T-cell (primary cell): ENCODE measurements at regions not wholly inside any gene's neighbourhood (a gene's known extent, or its start where the extent isn't known, plus 50 kb on each side); places are given as distances from the start of the nearest gene placed in this dataset.
"Not testable (repeated sequence)": the region's sequence is repeated elsewhere in the genome, so short reads cannot be mapped to it uniquely, and the experiment has no call there.

ENCODE experiments used
- ATAC-seq, 4 experiments: fragments of 200-7000 bp in 3 of 4; fragments of 150-1000 bp in 1 of 4; cut with Tn5 transposase; replicated peaks in 1 of 4; 1 replicate in 3 of 4; 2 replicates in 1 of 4; pipeline ENCODE4 v1.10.0; 2021; ENCODE audit warnings: moderate library complexity in 3 of 4, mild to moderate bottlenecking in 2 of 4, moderate number of reproducible peaks in 1 of 4
- CTCF ChIA-PET, 2 donors: fragments of 300-600 bp; sonication (Branson Sonifier 250); formaldehyde crosslinking; loops; one replicate each; lab custom pipeline; 2022; ENCODE audit warnings: antibody characterized with exemption in 2 of 2; lab: Charles Lee
- POLR2A ChIA-PET, 2 donors: fragments of 300-600 bp; sonication (Branson Sonifier 250); formaldehyde crosslinking; loops; one replicate each; lab custom pipeline; 2022; ENCODE audit warnings: antibody characterized with exemption in 2 of 2; lab: Charles Lee
- DNase-seq, 35 experiments: peaks; one replicate each; pipeline versions ENCODE4 v3.0.0 to v3.0.0-alpha.2; 2013 to 2023
- H3K27ac ChIP-seq: one replicate; pipeline ENCODE4 v1.5.1; 2013; ENCODE audit warnings: low read length
- H3K27me3 ChIP-seq, 2 experiments: replicated peaks in 1 of 2; 1 replicate in 1 of 2; 2 replicates in 1 of 2; pipeline versions ENCODE4 v1.6.1 to v1.7.0; 2013; ENCODE audit warnings: low read length in 1 of 2, mixed read lengths in 1 of 2; ENCODE audit not compliant: control insufficient read depth in 2 of 2, insufficient read depth in 2 of 2; ENCODE audit errors: extremely low read depth in 1 of 2
- H3K36me3 ChIP-seq, 2 donors: 1 replicate in 1 of 2; 2 replicates in 1 of 2; pipeline versions ENCODE4 v1.6.1 to v1.7.0; 2013; ENCODE audit warnings: low read length in 1 of 2; ENCODE audit not compliant: control insufficient read depth in 2 of 2, insufficient read depth in 1 of 2; ENCODE audit errors: extremely low read depth in 1 of 2
- H3K4me1 ChIP-seq, 2 experiments: 1 replicate in 1 of 2; 2 replicates in 1 of 2; pipeline versions ENCODE4 v1.6.1 to v1.7.0; 2013; ENCODE audit warnings: low read length in 2 of 2, mixed read lengths in 1 of 2; ENCODE audit not compliant: insufficient read depth in 2 of 2, control insufficient read depth in 1 of 2; ENCODE audit errors: extremely low read depth in 1 of 2
- H3K4me3 ChIP-seq, 2 donors: 1 replicate in 1 of 2; 2 replicates in 1 of 2; pipeline versions ENCODE4 v1.5.1 to v1.7.0; 2013; ENCODE audit warnings: mild to moderate bottlenecking in 2 of 2, low read length in 1 of 2, moderate library complexity in 1 of 2; ENCODE audit not compliant: control insufficient read depth in 1 of 2; ENCODE audit errors: extremely low read depth in 1 of 2
- H3K9me3 ChIP-seq: 2 replicates; pipeline ENCODE4 v1.7.0; 2013
- H3K27ac Mint-ChIP-seq, 2 donors: one replicate each; pipeline ENCODE4 v1.8.0; 2020 to 2021; ENCODE audit warnings: mild to moderate bottlenecking in 2 of 2, mixed read lengths in 2 of 2
- H3K27me3 Mint-ChIP-seq, 2 donors: one replicate each; pipeline ENCODE4 v1.8.0; 2021 to 2022; ENCODE audit warnings: mixed read lengths in 2 of 2
- H3K36me3 Mint-ChIP-seq: one replicate; pipeline ENCODE4 v1.8.0; 2021; ENCODE audit warnings: mixed read lengths
- H3K4me1 Mint-ChIP-seq, 3 donors: one replicate each; pipeline ENCODE4 v1.8.0; 2020 to 2022; ENCODE audit warnings: mixed read lengths in 3 of 3, mild to moderate bottlenecking in 1 of 3
- H3K4me3 Mint-ChIP-seq, 3 donors: one replicate each; pipeline ENCODE4 v1.8.0; 2020 to 2022; ENCODE audit warnings: mild to moderate bottlenecking in 3 of 3, mixed read lengths in 3 of 3, moderate library complexity in 3 of 3
- H3K9me3 Mint-ChIP-seq, 3 donors: one replicate each; pipeline ENCODE4 v1.8.0; 2020 to 2022; ENCODE audit warnings: mixed read lengths in 3 of 3
- WGBS: methylation state at CpG from one replicate; pipeline ENCODE4 v1.1.5; 2013; ENCODE audit warnings: missing lambda C conversion rate; ENCODE audit not compliant: insufficient coverage; 5-methylcytosine and 5-hydroxymethylcytosine counted together

DNA sequence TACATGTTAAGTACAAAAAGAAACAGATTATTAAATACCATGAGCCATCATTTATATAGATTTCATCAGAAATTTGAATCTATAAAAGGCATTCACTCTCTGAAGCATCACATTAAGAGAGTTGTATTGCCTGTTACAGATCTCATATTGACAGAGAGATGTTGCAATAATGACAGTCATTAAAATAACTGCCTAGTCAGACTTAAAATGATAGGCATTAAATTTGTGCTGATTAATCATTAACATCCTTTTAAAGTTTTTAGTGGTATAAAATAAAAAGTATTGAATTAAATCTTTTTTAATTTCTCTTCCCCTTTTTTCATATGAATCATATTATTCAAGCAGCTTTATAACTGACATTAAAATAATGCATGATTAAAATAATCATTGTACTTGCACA lies 404.9 kb upstream of the FAM174A start:
- ChIA-PET POLR2A (no interaction called here), CTCF (no interaction called here)
- Histone ChIP-seq H3K4me1 (no peaks in the 10 kb centered on the region), H3K27me3 (no peaks in the 10 kb centered on the region), H3K9me3 (no peaks in the 10 kb centered on the region), H3K36me3 (no peaks in the 10 kb centered on the region), H3K27ac (no peak overlapping the region), H3K4me3 (no peak overlapping the region)
- DNase-seq, result no peak
- Mint-ChIP-seq H3K27ac (no peak overlapping the region), H3K4me1 (no peaks in the 10 kb centered on the region), H3K4me3 (no peak overlapping the region), H3K36me3 (no peaks in the 10 kb centered on the region), H3K27me3 (no peaks in the 10 kb centered on the region), H3K9me3 (no peaks in the 10 kb centered on the region)
- no peak for ATAC-seq

DNA sequence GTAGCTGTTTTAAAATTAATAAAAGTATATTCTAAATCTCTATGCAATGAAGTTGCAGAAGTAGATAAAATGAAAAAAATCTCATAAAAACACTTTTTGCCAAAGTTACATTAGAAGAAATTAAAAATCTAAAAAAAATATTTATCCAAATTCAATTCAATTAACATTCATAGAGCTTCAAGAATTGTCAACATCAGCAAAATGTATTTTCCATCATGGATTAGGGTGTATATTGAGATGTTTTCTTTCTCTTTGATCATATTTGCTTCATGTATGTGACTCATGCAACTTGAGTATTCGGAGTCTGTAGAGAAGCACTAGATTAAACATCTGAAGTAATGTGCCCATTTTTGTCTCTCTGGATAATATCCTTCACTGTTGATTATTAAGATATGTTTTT lies 415.3 kb upstream of the FAM174A start:
- WGBS, result no CpG with 5 or more reads among the region's 1 CpG
- no peaks in the 10 kb centered on the region for H3K4me1 ChIP-seq
- CTCF ChIA-PET, result no interaction called here

DNA sequence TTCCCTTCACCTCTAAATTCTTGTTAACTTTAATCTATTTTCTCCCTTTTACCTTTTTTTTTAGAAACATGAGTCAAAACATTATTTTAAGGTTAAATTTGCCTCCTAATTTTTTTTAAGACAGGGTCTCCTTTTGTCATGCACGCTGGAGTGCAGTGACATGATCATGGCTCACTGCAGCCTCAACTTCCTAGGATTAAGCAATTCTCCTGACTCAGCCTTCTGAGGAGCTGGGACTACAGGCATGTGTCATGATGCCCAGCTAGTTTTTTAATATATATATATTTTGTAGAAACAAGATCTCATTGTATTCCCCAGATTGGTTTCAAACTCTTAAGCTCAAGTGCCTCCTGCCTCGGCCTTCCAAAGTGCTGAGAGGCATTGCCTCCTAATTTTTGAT lies 424.7 kb upstream of the FAM174A start:
- H3K9me3 ChIP-seq, result peaks cover 2% of the 10 kb centered on the region
- ATAC-seq, result no peak
- H3K4me3 ChIP-seq, result no peak overlapping the region
- 14% methylated on average over 1 of the region's 2 CpGs for WGBS
- no peak overlapping the region for H3K4me3 Mint-ChIP-seq
- CTCF ChIA-PET, result no interaction called here
- no peaks in the 10 kb centered on the region for H3K4me1 Mint-ChIP-seq
- POLR2A ChIA-PET, result no interaction called here
- no peak overlapping the region for H3K27ac Mint-ChIP-seq
- no peaks in the 10 kb centered on the region for H3K27me3 Mint-ChIP-seq
- no peak overlapping the region for H3K27ac ChIP-seq
- no peaks in the 10 kb centered on the region for H3K36me3 Mint-ChIP-seq
- no peaks in the 10 kb centered on the region for H3K4me1 ChIP-seq
- DNase-seq, result no peak
- peaks cover 5 to 32% (median 19%) of the 10 kb centered on the region in 3 donors for H3K9me3 Mint-ChIP-seq
- no peaks in the 10 kb centered on the region for H3K27me3 ChIP-seq
- H3K36me3 ChIP-seq, result no peaks in the 10 kb centered on the region

More for the DNA sequence above, 415.3 kb upstream of the FAM174A start:
- Mint-ChIP-seq H3K4me1 (no peaks in the 10 kb centered on the region), H3K9me3 (peaks cover 0 to 2% (median 0%) of the 10 kb centered on the region in 3 donors), H3K4me3 (no peak overlapping the region), H3K27ac (no peak overlapping the region), H3K27me3 (no peaks in the 10 kb centered on the region), H3K36me3 (no peaks in the 10 kb centered on the region)
- no peak overlapping the region for H3K27ac ChIP-seq
- H3K36me3 ChIP-seq, result no peaks in the 10 kb centered on the region
- POLR2A ChIA-PET, result no interaction called here
- ATAC-seq (no peak), DNase-seq (no peak)
- no peak overlapping the region for H3K4me3 ChIP-seq
- no peaks in the 10 kb centered on the region for H3K9me3 ChIP-seq
- no peaks in the 10 kb centered on the region for H3K27me3 ChIP-seq

DNA sequence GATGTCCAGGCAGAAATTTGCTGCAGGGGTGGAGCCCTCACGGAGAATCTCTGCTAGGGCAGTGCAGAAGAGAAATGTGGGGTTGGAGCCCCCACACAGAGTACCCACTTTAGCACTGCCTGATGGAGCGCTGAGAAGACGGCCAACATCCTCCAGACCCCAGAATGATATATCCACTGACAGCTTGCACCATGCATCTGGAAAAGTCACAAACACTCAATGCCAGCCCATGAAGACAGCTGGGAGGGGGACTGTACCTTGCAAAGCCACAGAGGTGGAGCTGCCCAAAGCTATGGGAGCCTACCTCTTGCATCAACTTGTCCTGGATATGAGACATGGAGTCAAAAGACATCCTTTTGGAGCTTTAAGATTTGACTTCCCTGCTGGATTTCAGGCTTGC lies 426.3 kb upstream of the FAM174A start:
- Mint-ChIP-seq H3K36me3 (no peaks in the 10 kb centered on the region), H3K4me3 (no peak overlapping the region), H3K9me3 (peaks cover 5 to 32% (median 22%) of the 10 kb centered on the region in 3 donors), H3K27me3 (no peaks in the 10 kb centered on the region), H3K27ac (no peak overlapping the region), H3K4me1 (no peaks in the 10 kb centered on the region)
- no peak for ATAC-seq
- Histone ChIP-seq H3K9me3 (peaks cover 2% of the 10 kb centered on the region), H3K27ac (no peak overlapping the region), H3K27me3 (no peaks in the 10 kb centered on the region), H3K36me3 (no peaks in the 10 kb centered on the region), H3K4me1 (no peaks in the 10 kb centered on the region), H3K4me3 (no peak overlapping the region)
- CTCF ChIA-PET, result no interaction called here
- DNase-seq, result no peak
- POLR2A ChIA-PET, result no interaction called here
- WGBS, result 80% methylated on average over 1 of the region's 3 CpGs

DNA sequence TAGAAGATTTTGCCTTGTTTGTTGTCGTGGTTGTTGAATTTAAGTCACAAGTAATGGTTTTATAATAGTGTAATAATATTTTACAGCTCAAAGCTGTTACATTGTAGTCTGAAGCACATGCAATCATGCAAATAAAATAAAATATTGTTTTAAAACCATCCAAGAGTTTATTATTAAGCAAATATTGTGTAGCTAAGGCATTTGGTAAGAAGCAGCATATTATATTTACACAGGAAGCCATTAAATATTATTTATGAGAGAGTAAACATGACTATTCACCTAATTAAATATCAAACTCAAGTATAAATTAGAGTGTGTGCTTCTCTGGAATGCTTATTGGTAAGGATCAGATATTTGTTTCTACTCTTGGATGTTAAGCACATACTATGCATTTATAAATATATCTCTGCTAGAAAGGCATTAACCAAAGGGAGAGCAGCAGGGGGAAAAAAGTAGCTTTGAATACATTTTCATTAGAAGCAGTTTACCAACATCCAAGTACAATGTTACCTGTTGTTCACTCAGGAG lies 431.5 kb upstream of the FAM174A start:
- CTCF ChIA-PET, H3K27me3 ChIP-seq, H3K36me3 Mint-ChIP-seq, H3K4me3 ChIP-seq, POLR2A ChIA-PET, ATAC-seq, H3K4me1 ChIP-seq, H3K9me3 ChIP-seq, DNase-seq, H3K4me3 Mint-ChIP-seq, H3K27ac ChIP-seq, H3K4me1 Mint-ChIP-seq, H3K27me3 Mint-ChIP-seq, H3K27ac Mint-ChIP-seq, H3K36me3 ChIP-seq: not testable (repeated sequence)
- peaks cover 0 to 11% (median 11%) of the 10 kb centered on the region in 3 donors for H3K9me3 Mint-ChIP-seq
- WGBS, result no CpG with 5 or more reads among the region's 1 CpG

DNA sequence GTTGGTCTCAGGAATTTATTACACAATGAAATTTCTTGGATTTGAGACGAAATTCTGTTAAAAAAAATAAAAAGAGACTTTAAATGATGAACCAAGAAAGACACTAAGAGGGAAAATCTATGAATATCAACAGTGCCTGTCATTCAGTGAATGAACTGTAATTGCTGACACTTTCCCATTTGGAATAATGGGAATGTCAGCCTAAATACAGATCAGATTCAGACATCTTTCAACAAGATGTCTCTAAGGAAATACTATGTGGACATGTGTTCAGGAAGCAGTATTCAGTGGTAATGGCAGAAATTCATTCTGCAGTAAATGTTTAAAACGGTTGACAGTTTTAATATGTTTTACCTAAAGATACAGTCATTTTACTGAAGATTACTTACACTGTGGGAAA lies 433.7 kb upstream of the FAM174A start:
- POLR2A ChIA-PET, ATAC-seq, H3K36me3 ChIP-seq, H3K27ac Mint-ChIP-seq, H3K4me1 ChIP-seq, H3K9me3 Mint-ChIP-seq, H3K27ac ChIP-seq, H3K4me3 ChIP-seq, H3K9me3 ChIP-seq, H3K27me3 ChIP-seq, H3K4me1 Mint-ChIP-seq, H3K27me3 Mint-ChIP-seq, H3K36me3 Mint-ChIP-seq, DNase-seq, CTCF ChIA-PET, H3K4me3 Mint-ChIP-seq: not testable (repeated sequence)
- WGBS, result no CpG with 5 or more reads among the region's 2 CpGs

DNA sequence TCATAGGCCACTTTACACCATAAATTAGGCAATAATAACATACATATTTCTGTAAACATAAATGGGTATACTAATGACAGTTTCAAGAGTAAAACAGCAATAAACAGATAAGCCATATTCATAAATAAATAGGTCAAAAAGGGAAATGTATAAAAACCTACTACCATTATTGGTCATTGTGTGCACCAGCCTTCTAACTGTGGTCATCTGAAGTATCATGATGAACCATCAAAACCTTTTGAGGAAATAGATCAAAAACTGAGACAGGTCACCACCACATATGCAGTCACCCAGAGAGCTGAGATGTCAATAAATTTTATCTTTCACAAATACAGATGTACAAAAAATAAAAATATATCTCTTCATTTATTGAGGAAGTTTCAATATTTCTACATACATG lies 438.8 kb upstream of the FAM174A start:
- H3K27ac Mint-ChIP-seq, ATAC-seq, CTCF ChIA-PET, H3K4me1 Mint-ChIP-seq, H3K27me3 Mint-ChIP-seq, H3K4me1 ChIP-seq, DNase-seq, H3K4me3 ChIP-seq, H3K36me3 Mint-ChIP-seq, H3K36me3 ChIP-seq, H3K9me3 Mint-ChIP-seq, POLR2A ChIA-PET, H3K4me3 Mint-ChIP-seq, H3K9me3 ChIP-seq, H3K27me3 ChIP-seq, H3K27ac ChIP-seq: not testable (repeated sequence)
